A673 (cell line): ENCODE measurements at regions not wholly inside any gene's neighbourhood (a gene's known extent, or its start where the extent isn't known, plus 50 kb on each side); places are given as distances from the start of the nearest gene placed in this dataset.
A peak's percentile ranks its signal among the peaks of the same experiment; 100 is the strongest.
"Not testable (repeated sequence)": the region's sequence is repeated elsewhere in the genome, so short reads cannot be mapped to it uniquely, and the experiment has no call there.

Experiments
- BruUV-seq: library from RNA; stranded (reverse); fragments of 400-500 nt; replicated peaks from 2 replicates; lab custom pipeline; 2021; lab: Mats Ljungman, UMichigan
- CTCF ChIA-PET: fragments of 300-600 bp; sonication (Branson Sonifier 250); formaldehyde crosslinking; loops from one replicate; lab custom pipeline; 2022; ENCODE audit warnings: antibody characterized with exemption; lab: Charles Lee
- POLR2A ChIA-PET: fragments of 300-600 bp; sonication (Branson Sonifier 250); formaldehyde crosslinking; loops from one replicate; lab custom pipeline; 2022; ENCODE audit warnings: antibody characterized with exemption; ENCODE audit not compliant: low non-redundant PET; lab: Charles Lee
- DNase-seq: peaks from one replicate; pipeline ENCODE4 v3.0.0-alpha.2; 2015; ENCODE audit warnings: low spot score
- H3K27ac ChIP-seq: fragments of 200-600 bp; sonication (generic); 2 replicates; pipeline ENCODE4 v1.5.1; 2016; ENCODE audit warnings: mixed run types, low read depth, mild to moderate bottlenecking, mixed read lengths, antibody characterized with exemption, low read length; ENCODE audit not compliant: poor library complexity, severe bottlenecking
- H3K27me3 ChIP-seq: fragments of 200-600 bp; sonication (generic); replicated peaks from 2 replicates; pipeline ENCODE4 v1.6.1; 2017; ENCODE audit warnings: mixed run types, low read depth, mild to moderate bottlenecking, mixed read lengths, antibody characterized with exemption, low read length; ENCODE audit not compliant: insufficient read depth, poor library complexity
- H3K36me3 ChIP-seq: fragments of 200-600 bp; sonication (generic); 2 replicates; pipeline ENCODE4 v1.6.1; 2016; ENCODE audit warnings: mixed run types, mild to moderate bottlenecking, mixed read lengths, antibody characterized with exemption, low read length; ENCODE audit not compliant: insufficient read depth, poor library complexity, severe bottlenecking
- H3K4me1 ChIP-seq: fragments of 200-600 bp; sonication (generic); 2 replicates; pipeline ENCODE4 v1.6.1; 2017; ENCODE audit warnings: mixed run types, mild to moderate bottlenecking, mixed read lengths, antibody characterized with exemption, low read length; ENCODE audit not compliant: insufficient read depth, poor library complexity, severe bottlenecking
- H3K4me3 ChIP-seq: fragments of 200-600 bp; sonication (generic); 2 replicates; pipeline ENCODE4 v1.5.1; 2016; ENCODE audit warnings: low read depth, mixed run types, mild to moderate bottlenecking, mixed read lengths, low read length; ENCODE audit not compliant: poor library complexity, severe bottlenecking
- H3K9me3 ChIP-seq: fragments of 200-600 bp; sonication (generic); 2 replicates; pipeline ENCODE4 v1.6.1; 2016; ENCODE audit warnings: mixed run types, low read depth, mild to moderate bottlenecking, mixed read lengths, antibody characterized with exemption, low read length; ENCODE audit not compliant: poor library complexity, severe bottlenecking
- EZH2 ChIP-seq: fragments of 200-600 bp; sonication (generic); IDR thresholded peaks from 2 replicates; pipeline ENCODE4 v1.6.1; 2017; ENCODE audit warnings: borderline replicate concordance, low read depth, mild to moderate bottlenecking, mixed read lengths, antibody characterized with exemption, low read length; ENCODE audit not compliant: poor library complexity, severe bottlenecking
- intact Hi-C: fragments of 100-400 bp; cut with micrococcal nuclease; formaldehyde crosslinking; loops from one replicate; pipeline ENCODE4 v1.10.0; 2022; ENCODE audit not compliant: unreplicated experiment
- TF ChIP-seq, protein P1 (sequence below): fragments of 300-800, 200-600 bp; sonication (generic); conservative IDR thresholded peaks from 2 replicates; pipeline ENCODE4 v1.5.1; 2017; ENCODE audit warnings: low read depth, mild to moderate bottlenecking, antibody characterized with exemption, low read length, moderate library complexity, mixed read lengths

DNA sequence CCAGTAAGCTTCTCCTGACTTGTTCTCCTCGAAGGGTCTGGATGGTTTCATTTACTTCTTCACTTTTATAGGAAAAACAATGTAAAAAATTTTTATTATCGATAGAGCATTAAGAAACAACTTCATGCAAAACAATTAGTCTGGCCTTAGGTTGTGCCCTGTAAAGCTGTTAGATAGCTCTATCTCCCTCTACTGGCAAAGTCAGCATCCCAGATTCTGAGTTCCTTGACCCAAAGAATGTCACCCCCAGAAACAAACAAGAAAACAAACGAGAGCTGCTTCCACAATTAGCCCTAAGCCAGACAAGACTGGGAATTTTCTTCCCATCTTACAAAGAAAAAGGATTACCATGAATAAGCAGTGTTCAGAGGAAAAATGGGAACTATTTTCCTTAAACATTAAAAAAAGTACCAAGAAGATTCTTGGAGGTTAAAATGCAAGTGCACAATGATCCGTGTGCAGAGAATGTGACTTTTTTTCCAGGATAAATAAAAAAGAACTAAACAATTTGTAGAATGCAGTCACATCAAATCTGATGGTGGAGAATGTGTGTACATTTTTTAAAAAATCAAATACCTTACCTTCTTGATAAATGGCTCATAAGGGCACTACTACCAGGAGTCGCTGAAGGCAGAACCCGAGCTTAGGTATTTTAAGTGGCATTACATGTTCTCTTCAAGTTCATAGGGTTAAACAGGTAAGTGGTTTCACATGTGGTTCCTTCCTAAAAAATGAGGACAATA lies 293.2 kb downstream of the FBXO8 start:
- TF ChIP-seq, protein P1, sequence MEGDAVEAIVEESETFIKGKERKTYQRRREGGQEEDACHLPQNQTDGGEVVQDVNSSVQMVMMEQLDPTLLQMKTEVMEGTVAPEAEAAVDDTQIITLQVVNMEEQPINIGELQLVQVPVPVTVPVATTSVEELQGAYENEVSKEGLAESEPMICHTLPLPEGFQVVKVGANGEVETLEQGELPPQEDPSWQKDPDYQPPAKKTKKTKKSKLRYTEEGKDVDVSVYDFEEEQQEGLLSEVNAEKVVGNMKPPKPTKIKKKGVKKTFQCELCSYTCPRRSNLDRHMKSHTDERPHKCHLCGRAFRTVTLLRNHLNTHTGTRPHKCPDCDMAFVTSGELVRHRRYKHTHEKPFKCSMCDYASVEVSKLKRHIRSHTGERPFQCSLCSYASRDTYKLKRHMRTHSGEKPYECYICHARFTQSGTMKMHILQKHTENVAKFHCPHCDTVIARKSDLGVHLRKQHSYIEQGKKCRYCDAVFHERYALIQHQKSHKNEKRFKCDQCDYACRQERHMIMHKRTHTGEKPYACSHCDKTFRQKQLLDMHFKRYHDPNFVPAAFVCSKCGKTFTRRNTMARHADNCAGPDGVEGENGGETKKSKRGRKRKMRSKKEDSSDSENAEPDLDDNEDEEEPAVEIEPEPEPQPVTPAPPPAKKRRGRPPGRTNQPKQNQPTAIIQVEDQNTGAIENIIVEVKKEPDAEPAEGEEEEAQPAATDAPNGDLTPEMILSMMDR: peak; percentile 83
- TF ChIP-seq EZH2: no peak
- Histone ChIP-seq H3K27me3 (no peaks in the 10 kb centered on the region), H3K36me3 (no peaks in the 10 kb centered on the region), H3K9me3 (no peaks in the 10 kb centered on the region), H3K4me1 (peaks cover 31% of the 10 kb centered on the region), H3K27ac (peak overlapping the region; percentile 65), H3K4me3 (no peak overlapping the region)
- no TSS peak for BruUV-seq
- DNase-seq: peak; percentile 79
- POLR2A ChIA-PET: interaction anchor here (0.6 kb wide), 1 partner anchor 164 kb away, joined by 3 read pairs; no protein-coding TSS in a partner anchor
- CTCF ChIA-PET: interaction anchor here (0.9 to 1.1 kb wide), 3 partner anchors 156 to 484 kb away, joined by 3 read pairs; no protein-coding TSS in a partner anchor
- intact Hi-C loops: loop anchor here (2.0 to 10.0 kb wide), 4 partner anchors 132 to 565 kb away; no protein-coding TSS in a partner anchor

DNA sequence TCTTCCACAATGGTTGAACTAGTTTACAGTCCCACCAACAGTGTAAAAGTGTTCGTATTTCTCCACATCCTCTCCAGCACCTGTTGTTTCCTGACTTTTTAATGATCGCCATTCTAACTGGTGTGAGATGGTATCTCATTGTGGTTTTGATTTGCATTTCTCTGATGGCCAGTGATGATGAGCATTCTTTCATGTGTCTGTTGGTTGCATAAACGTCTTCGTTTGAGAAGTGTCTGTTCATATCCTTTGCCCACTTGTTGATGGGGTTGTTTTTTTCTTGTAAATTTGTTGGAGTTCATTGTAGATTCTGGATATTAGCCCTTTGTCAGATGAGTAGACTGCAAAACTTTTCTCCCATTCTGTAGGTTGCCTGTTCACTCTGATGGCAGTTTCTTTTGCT lies 319.9 kb downstream of the FBXO8 start:
- POLR2A ChIA-PET, H3K4me1 ChIP-seq, H3K27ac ChIP-seq, H3K4me3 ChIP-seq, H3K9me3 ChIP-seq, H3K36me3 ChIP-seq, BruUV-seq, DNase-seq, H3K27me3 ChIP-seq, CTCF ChIA-PET, intact Hi-C loops: not testable (repeated sequence)

DNA sequence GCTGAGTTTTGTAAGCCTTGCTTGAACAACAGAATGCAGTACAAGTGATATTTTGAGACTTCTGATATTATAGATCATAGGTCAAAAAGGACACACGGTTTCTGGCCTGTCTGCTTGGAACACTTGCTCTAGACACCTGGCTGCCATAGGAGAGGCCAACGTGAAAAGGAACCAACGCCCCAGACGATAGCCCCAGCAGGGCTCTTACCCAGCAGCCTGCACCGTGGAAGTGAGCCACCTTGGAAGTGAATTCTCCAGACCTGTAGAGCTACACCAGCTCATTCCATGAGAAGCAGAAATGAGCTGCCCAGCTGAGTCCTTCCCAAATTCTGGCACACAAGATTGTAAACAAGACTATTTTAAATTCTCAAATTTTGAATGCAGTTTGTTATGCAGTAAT lies 323.1 kb downstream of the FBXO8 start:
- CTCF ChIA-PET: no interaction called here
- H3K4me1 ChIP-seq: no peaks in the 10 kb centered on the region
- POLR2A ChIA-PET: no interaction called here
- no peak overlapping the region for H3K4me3 ChIP-seq
- H3K9me3 ChIP-seq: no peaks in the 10 kb centered on the region
- DNase-seq: no peak
- no peak overlapping the region for H3K27ac ChIP-seq
- intact Hi-C loops: no loop called here
- no TSS peak for BruUV-seq
- no peaks in the 10 kb centered on the region for H3K27me3 ChIP-seq
- TF ChIP-seq, protein P1: no peak
- no peak for TF ChIP-seq EZH2
- H3K36me3 ChIP-seq: no peaks in the 10 kb centered on the region
